K562 (cell line): ENCODE measurements at regions not wholly inside any gene's neighbourhood (a gene's known extent, or its start where the extent isn't known, plus 50 kb on each side); places are given as distances from the start of the nearest gene placed in this dataset.

Experiments used
- ATAC-seq: fragments of 200-7000 bp; cut with Tn5 transposase; 3 replicates; pipeline ENCODE4 v1.9.1; 2020; ENCODE audit warnings: moderate library complexity
- BruUV-seq: library from RNA; stranded (reverse); fragments of 400-500 nt; replicated peaks from 2 replicates; lab custom pipeline; 2021; lab: Mats Ljungman, UMichigan
- CTCF ChIA-PET: fragments of 300-600 bp; formaldehyde crosslinking; extraction: SDS; loops from one replicate; lab custom pipeline; 2021; ENCODE audit warnings: low intra/inter-chr PET ratio; lab: Yijun Ruan, JAX
- POLR2A ChIA-PET: fragments of 300-600, 350-650 bp; sonication (Branson Sonifier 250); formaldehyde crosslinking; extraction: SDS; loops from one replicate; lab custom pipeline; 2021; ENCODE audit warnings: antibody characterized with exemption, inconsistent platforms; lab: Yijun Ruan, JAX
- DNase-seq, 4 experiments: peaks; one replicate each; pipeline versions ENCODE4 v3.0.0 to v3.0.0-alpha.2; 2011 to 2018; ENCODE audit warnings: low spot score in 3 of 4, mixed read lengths in 3 of 4; ENCODE audit errors: extremely low read depth in 1 of 4
- FAIRE-seq: peaks from 2 replicates; lab custom pipeline; 2011; peaks lifted over from hg19 to GRCh38; lab: Jason Lieb, UNC
- H2AFZ ChIP-seq: 2 replicates; pipeline ENCODE4 v1.6.0; 2011; ENCODE audit warnings: low read depth, low read length, control low read depth, inconsistent platforms
- H3K27ac ChIP-seq: fragments of 200-600 bp; 3 replicates; pipeline ENCODE4 v1.8.0; 2011; ENCODE audit warnings: low read depth, mild to moderate bottlenecking, control low read depth, inconsistent platforms, low read length, moderate library complexity, mixed read lengths; ENCODE audit errors: extremely low read depth
- H3K27me3 ChIP-seq, 2 experiments: fragments of 300-600 bp in 1 of 2; 2 replicates in 1 of 2; 3 replicates in 1 of 2; pipeline versions ENCODE4 v1.6.0 to v1.8.0; 2011; ENCODE audit warnings: inconsistent platforms in 2 of 2, low read length in 2 of 2, mild to moderate bottlenecking in 1 of 2, mixed read lengths in 1 of 2, moderate library complexity in 1 of 2; ENCODE audit not compliant: control insufficient read depth in 2 of 2, insufficient read depth in 2 of 2
- H3K36me3 ChIP-seq: fragments of 300-600 bp; 3 replicates; pipeline ENCODE4 v1.8.0; 2011; ENCODE audit warnings: mild to moderate bottlenecking, low read length, inconsistent platforms; ENCODE audit not compliant: control insufficient read depth, insufficient read depth
- H3K4me1 ChIP-seq, 2 experiments: fragments of 200-600 bp in 1 of 2; replicated peaks in 1 of 2; 2 replicates in 1 of 2; 3 replicates in 1 of 2; pipeline versions ENCODE4 v1.5.1 to v1.8.0; 2011; ENCODE audit warnings: inconsistent platforms in 2 of 2, low read length in 2 of 2, mild to moderate bottlenecking in 1 of 2, mixed read lengths in 1 of 2, moderate library complexity in 1 of 2; ENCODE audit not compliant: control insufficient read depth in 2 of 2, insufficient read depth in 2 of 2
- H3K4me2 ChIP-seq: 2 replicates; pipeline ENCODE4 v1.6.1; 2011; ENCODE audit warnings: low read length, control low read depth, inconsistent platforms, mixed read lengths; ENCODE audit not compliant: insufficient read depth
- H3K4me3 ChIP-seq: fragments of 200-600 bp; sonication (generic), shearing (Covaris generic); 2 replicates; pipeline ENCODE4 v1.5.1; 2016; ENCODE audit warnings: control low read depth, inconsistent platforms
- H3K79me2 ChIP-seq: fragments of 200-600 bp; 3 replicates; pipeline ENCODE4 v1.8.0; 2011; ENCODE audit warnings: low read length, inconsistent platforms; ENCODE audit not compliant: control insufficient read depth, insufficient read depth
- H3K9ac ChIP-seq, 2 experiments: 2 replicates each; pipeline versions ENCODE4 v1.6.0 to v1.6.1; 2011; ENCODE audit warnings: low read depth in 2 of 2, low read length in 2 of 2, control low read depth in 1 of 2, inconsistent platforms in 1 of 2, mild to moderate bottlenecking in 1 of 2, mixed read lengths in 1 of 2; ENCODE audit not compliant: insufficient read depth in 1 of 2
- H3K9me1 ChIP-seq: one replicate; pipeline ENCODE4 v1.6.0; 2011; ENCODE audit warnings: inconsistent platforms, mild to moderate bottlenecking, low read length, moderate library complexity; ENCODE audit not compliant: control insufficient read depth, insufficient read depth
- H3K9me3 ChIP-seq: replicated peaks from 2 replicates; pipeline ENCODE4 v1.5.1; 2011; ENCODE audit warnings: low read depth, low read length, inconsistent platforms; ENCODE audit not compliant: control insufficient read depth, insufficient read depth
- H4K20me1 ChIP-seq: replicated peaks from 2 replicates; pipeline ENCODE4 v1.6.1; 2011; ENCODE audit warnings: low read length, inconsistent platforms, mixed read lengths; ENCODE audit not compliant: control insufficient read depth, insufficient read depth
- CHD1 ChIP-seq: fragments of 200-600 bp; sonication (generic); IDR thresholded peaks from one replicate; pipeline ENCODE4 v1.6.1; 2012; ENCODE audit warnings: mild to moderate bottlenecking, moderate library complexity, low read length, inconsistent platforms
- DIDO1 ChIP-seq: fragments of 450-650 bp; IDR thresholded peaks from 2 replicates; pipeline ENCODE4 v1.6.1; 2016; ENCODE audit warnings: low read depth, missing biosample characterization, missing genetic modification characterization
- KLF13 ChIP-seq: fragments of 450-650 bp; IDR thresholded peaks from 2 replicates; pipeline ENCODE4 v1.6.1; 2016; ENCODE audit warnings: missing genetic modification characterization, low read depth, mild to moderate bottlenecking, missing compliant biosample characterization, moderate library complexity, borderline replicate concordance
- MED1 ChIP-seq: sonication (generic); formaldehyde crosslinking; IDR thresholded peaks from 2 replicates; pipeline ENCODE4 v1.8.1; 2023; ENCODE audit warnings: missing genetic modification reagents, borderline replicate concordance
- MITF ChIP-seq: IDR thresholded peaks from 2 replicates; pipeline ENCODE4 v1.6.1; 2014; ENCODE audit warnings: antibody characterized with exemption
- ZNF766 ChIP-seq: fragments of 200-800 bp; sonication (Bioruptor generic); conservative IDR thresholded peaks from 2 replicates; pipeline ENCODE4 v1.6.1; 2016; ENCODE audit warnings: missing genetic modification characterization, missing compliant biosample characterization
- WGBS: fragments of 100-300 bp; shearing (Covaris generic); methylation state at CpG from one replicate; pipeline ENCODE4 v1.1.6; 2016; ENCODE audit warnings: low coverage, mixed read lengths; ENCODE audit not compliant: insufficient coverage; ENCODE audit errors: missing lambda C conversion rate; 5-methylcytosine and 5-hydroxymethylcytosine counted together
- in situ Hi-C: fragments of 300-500 bp; cut with MboI; formaldehyde crosslinking; loops from 4 replicates; pipeline ENCODE4 v1.15.0; 2018; ENCODE audit warnings: inconsistent platforms, mixed read lengths
- intact Hi-C: fragments of 100-400 bp; cut with micrococcal nuclease; formaldehyde crosslinking; loops from 2 replicates; pipeline ENCODE4 v1.14.2; 2022
- TF ChIP-seq, protein P1 (sequence below), 2 experiments: IDR thresholded peaks; 2 replicates each; pipeline ENCODE4 v1.6.1; 2012; ENCODE audit warnings: improper control_type of control experiment in 2 of 2, low read depth in 2 of 2, low read length in 2 of 2, borderline replicate concordance in 1 of 2

- POLR2A ChIA-PET: interaction anchor here (0.6 kb wide), 1 partner anchor 13 kb away, joined by 3 read pairs; no protein-coding TSS in a partner anchor
- H3K79me2 ChIP-seq: no peaks in the 10 kb centered on the region
Measured at GRCh38 chr15:69949485-69949884, 148.2 kb downstream of the TLE3 start.

More at GRCh38 chr15:69949485-69949884, 148.2 kb downstream of the TLE3 start:
- CTCF ChIA-PET: no interaction called here
- Histone ChIP-seq H4K20me1 (no peaks in the 10 kb centered on the region), H3K36me3 (no peaks in the 10 kb centered on the region), H3K9me3 (no peaks in the 10 kb centered on the region), H3K27me3 (peaks cover 0 to 4% of the 10 kb centered on the region in 2 experiments; a peak in 3 of 5 replicates), H3K4me3 (no peak overlapping the region), H3K4me2 (no peak overlapping the region), H3K4me1 (no peaks in the 10 kb centered on the region), H3K27ac (no peak overlapping the region), H3K9ac (no peak overlapping the region), H3K9me1 (no peaks in the 10 kb centered on the region), H2AFZ (no peak overlapping the region)
- no peak for DNase-seq
- no peak for TF ChIP-seq ZNF766 (CRISPR knock-in tag)
- no peak for TF ChIP-seq CHD1
- no peak for TF ChIP-seq KLF13
- no peak for TF ChIP-seq MITF
- TF ChIP-seq MED1: no peak
- TF ChIP-seq, protein P1, sequence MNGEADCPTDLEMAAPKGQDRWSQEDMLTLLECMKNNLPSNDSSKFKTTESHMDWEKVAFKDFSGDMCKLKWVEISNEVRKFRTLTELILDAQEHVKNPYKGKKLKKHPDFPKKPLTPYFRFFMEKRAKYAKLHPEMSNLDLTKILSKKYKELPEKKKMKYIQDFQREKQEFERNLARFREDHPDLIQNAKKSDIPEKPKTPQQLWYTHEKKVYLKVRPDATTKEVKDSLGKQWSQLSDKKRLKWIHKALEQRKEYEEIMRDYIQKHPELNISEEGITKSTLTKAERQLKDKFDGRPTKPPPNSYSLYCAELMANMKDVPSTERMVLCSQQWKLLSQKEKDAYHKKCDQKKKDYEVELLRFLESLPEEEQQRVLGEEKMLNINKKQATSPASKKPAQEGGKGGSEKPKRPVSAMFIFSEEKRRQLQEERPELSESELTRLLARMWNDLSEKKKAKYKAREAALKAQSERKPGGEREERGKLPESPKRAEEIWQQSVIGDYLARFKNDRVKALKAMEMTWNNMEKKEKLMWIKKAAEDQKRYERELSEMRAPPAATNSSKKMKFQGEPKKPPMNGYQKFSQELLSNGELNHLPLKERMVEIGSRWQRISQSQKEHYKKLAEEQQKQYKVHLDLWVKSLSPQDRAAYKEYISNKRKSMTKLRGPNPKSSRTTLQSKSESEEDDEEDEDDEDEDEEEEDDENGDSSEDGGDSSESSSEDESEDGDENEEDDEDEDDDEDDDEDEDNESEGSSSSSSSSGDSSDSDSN (IDR thresholded peaks at IDR 0.05; ENCODE audit: borderline replicate concordance in 1 of 2, low read depth in 2 of 2, low read length in 2 of 2): no peak
- no peak for TF ChIP-seq DIDO1
- ATAC-seq: no peak
- no peak for FAIRE-seq
- WGBS: 2% methylated on average over 7 of the region's 7 CpGs
- in situ Hi-C loops (no loop called here), intact Hi-C loops (no loop called here)
- BruUV-seq: no TSS peak
